ENCODE measurements at regions not wholly inside any gene's neighbourhood (a gene's known extent, or its start where the extent isn't known, plus 50 kb on each side); places are given as distances from the start of the nearest gene placed in this dataset.

DNA sequence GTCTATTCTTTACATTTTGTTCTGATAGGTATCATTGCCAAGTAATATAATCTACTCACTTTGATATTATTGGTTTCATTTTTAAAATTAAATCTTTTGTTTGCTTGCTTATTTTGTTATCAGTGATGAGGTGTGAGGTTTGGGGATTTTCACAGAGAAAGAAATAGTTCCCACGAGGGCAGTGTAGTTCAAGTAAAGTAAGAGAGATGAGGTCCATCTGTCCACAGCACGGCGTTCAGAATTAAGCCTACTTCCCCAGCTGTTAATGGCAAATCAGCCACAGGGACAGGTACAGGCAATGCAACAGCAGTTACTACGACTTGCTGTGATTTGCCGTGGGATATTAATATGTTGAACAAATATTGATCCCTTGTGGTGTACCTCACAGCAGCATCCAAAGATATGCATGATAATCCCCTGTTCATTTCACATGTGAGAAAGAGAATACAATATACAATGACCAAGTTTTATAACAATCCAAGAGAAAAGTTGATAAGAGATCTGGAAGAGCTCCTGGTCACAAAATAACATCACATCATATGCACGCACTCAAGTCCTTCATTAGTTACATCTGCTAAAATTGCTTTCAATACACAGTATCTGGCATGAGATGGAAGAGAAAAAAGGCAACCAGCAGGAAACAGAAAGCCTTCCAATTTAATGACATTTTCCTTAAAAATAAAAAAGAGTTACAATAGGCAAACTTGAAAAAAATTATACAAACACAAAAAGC is 131.6 kb downstream of the TUSC7 start (continued):
- TF ChIP-seq SIN3A (conservative IDR thresholded peaks at IDR 0.05 in 1 of 2, IDR thresholded peaks at IDR 0.05 in 1 of 2; ENCODE audit: low read depth in 1 of 2, low read length in 2 of 2) (no peak), SRF (IDR thresholded peaks at IDR 0.05; ENCODE audit: low read depth, low read length) (no peak), CREB1 (IDR thresholded peaks at IDR 0.05) (no peak), SUZ12 (IDR thresholded peaks at IDR 0.05; ENCODE audit: low read length) (no peak), TEAD4 (IDR thresholded peaks at IDR 0.05; ENCODE audit: low read depth, low read length) (no peak), CBX8 (IDR thresholded peaks at IDR 0.05; ENCODE audit: borderline replicate concordance, low read depth, low read length) (no peak)
